ENCODE measurements at regions not wholly inside any gene's neighbourhood (a gene's known extent, or its start where the extent isn't known, plus 50 kb on each side); places are given as distances from the start of the nearest gene placed in this dataset.
"Not testable (repeated sequence)": the region's sequence is repeated elsewhere in the genome, so short reads cannot be mapped to it uniquely, and the experiment has no call there.

- no peak for DNase-seq
Observed at GRCh38 chr7:69336976-69337375, 261.3 kb upstream of the AUTS2 start.

GRCh38 chr7:69338144-69338543, 260.1 kb upstream of the AUTS2 start:
- no peak for DNase-seq

DNA sequence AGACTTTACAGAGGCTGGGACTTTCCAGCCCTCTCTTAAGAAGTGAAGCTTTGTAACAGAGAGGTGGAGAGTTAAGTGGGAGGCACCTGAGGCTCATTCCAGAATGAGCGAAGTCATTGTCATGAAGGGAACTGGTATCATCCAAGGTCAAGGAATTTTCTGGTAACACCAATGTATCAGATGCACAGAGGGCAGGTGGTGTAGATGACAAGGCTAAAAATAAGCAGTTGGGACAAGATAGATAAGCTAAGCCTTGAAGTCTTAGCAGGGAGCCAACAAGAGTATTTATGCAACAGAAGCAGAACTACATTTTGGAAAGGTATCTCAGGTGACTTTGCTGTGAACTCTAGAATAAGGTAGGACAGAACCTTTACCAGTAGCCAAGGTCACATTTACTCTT, 257.0 kb upstream of the AUTS2 start:
- DNase-seq = no peak

DNA sequence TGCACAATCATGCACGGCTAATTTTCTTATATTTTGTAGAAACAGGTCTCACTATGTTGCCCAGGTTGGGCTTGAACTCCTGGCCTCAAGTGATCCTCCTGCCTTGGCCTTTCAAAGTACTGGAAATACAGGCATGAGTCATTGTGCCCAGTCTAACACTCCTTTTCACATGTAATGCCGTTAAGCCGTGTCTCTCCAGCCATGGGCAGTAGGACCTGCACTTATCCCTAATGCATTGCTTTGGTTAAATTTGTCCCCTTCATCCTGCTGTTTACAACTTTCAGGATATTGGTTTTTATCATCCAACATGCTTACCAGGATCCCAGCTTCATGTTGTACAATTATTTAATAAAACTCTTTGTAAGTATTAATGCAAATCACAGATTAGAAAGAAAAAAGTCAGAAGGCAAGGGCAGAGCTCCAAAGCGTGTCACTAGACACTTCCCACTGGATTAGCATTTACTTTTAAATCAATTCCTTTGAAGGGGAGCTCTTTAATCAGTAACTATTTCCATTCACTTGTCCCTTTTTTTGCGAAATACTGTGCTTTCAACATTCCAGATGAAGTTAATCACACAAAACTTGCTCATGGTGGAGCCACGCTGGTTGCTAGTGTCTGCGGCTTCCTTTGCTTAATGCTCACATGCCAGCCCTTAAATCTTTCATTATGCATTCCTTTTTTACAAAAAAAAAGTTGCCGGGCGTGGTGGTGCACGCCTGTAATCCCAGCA, 256.0 kb upstream of the AUTS2 start:
- no peak for DNase-seq

GRCh38 chr7:69349291-69349690, 249.0 kb upstream of the AUTS2 start:
- DNase-seq = no peak

- no peak for DNase-seq
Observed at GRCh38 chr7:69358163-69358821, 240.0 kb upstream of the AUTS2 start.

DNA sequence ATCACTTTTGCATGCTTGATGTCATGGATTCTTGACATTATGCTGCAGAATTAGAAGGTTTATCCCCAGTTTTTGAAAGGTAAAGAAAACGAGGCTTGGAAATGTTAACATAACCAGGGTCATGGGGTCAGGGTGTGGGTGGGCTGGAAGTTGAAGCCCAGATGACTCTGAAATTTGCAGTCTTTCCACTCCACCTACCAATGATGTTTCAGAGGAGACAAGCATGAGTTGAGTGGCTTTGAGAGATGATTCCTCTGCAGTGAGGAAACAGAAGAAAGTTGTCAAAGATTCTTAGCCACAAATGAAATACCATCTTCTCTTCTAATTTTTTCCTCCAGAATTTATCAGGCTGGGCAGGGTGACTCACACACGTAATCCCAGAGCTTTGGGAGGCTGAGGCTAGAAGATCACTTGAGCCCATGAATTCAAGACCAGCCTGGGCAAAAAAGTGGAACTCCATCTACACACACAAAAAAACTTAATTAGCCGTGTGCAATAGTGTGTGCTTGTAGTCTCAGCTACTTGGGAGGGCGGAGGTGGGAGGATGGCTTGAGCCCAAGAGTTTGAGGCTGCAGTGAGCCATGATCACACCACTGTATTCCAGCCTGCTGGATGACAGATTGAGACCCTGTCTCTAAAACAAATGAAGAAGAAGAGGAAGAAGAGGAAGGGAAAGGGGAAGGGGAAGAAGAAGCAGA, 239.1 kb upstream of the AUTS2 start:
- no peak for DNase-seq

DNA sequence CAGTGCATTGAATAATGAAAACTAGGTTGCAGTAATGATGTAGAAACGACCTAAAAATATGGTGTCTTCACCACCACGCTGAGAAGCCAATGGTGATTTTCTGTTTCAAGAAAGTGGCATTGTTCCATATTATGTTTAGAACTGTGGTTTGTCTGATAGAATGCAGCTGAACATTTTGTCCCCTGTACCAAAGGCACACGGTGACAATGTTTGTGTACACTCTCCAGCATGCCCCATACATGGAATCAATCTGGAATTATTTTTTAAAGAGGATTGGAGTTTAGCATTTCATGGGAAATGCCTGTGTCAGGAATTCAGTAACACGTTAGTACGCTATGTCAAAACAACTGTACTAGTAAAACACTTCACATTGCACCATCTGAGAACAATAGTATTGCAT, 237.4 kb upstream of the AUTS2 start:
- DNase-seq = no peak

GRCh38 chr7:69363136-69363535, 235.1 kb upstream of the AUTS2 start:
- no peak for DNase-seq

DNA sequence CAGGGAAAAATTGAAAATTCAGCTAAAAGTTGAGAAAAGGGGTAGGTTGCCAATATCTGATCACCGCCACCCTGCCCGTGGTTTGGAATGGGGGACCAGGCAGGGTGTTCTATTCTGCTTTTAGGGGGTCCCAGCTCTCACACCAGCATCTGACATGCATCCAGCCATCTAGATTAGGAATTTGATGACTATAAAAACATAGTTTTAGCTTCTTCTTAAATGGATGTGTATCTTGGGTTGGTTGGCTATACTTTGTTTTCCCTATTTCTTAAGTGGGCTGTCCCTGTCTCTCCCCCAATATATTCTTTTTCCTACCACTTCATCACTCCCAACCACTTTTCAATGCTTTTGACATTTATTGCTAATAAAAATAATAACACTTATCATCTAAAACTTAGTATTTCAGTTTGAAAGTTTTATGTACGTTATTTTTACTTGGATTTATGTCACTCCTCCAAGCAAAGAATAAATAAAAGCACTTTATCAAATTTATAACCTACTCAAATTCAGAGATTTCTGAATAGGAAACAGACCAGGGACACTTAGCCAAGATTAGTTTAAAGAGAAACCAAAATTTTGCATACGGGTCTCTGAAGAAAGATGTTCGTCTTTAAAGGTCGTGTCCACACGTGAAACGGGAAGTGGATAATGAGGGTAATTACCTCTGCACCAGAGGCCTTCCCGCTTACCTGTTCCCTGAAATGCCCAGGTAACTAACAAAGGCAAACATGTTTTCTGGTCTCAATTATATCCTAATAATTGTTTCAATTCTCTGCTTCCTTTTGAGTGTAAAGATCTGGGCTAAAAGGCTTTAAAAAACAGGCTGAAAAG, 233.2 kb upstream of the AUTS2 start:
- DNase-seq = no peak

GRCh38 chr7:69365651-69366192, 232.6 kb upstream of the AUTS2 start:
- no peak for DNase-seq

DNA sequence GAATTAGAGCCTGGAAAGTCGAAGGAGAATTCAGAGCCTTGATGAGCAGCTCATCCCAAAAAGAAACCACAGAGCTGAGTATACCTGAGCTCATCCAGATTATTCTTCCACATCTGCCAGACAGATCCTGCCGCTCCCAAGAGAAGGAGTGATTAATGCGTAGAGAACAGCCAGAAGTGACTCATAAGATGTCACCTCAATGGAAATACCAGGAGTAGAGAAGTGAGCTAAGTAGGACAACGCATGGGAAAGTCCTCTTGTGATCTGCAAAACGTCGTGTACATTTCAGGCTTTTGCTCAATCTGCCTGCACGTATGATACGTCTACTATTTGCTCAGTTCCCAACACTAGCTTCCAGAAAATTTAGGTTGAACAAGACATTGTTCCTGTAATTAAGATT, 230.5 kb upstream of the AUTS2 start:
- DNase-seq = no peak

- DNase-seq = no peak
Observed at GRCh38 chr7:69373171-69374043, 224.9 kb upstream of the AUTS2 start.

DNA sequence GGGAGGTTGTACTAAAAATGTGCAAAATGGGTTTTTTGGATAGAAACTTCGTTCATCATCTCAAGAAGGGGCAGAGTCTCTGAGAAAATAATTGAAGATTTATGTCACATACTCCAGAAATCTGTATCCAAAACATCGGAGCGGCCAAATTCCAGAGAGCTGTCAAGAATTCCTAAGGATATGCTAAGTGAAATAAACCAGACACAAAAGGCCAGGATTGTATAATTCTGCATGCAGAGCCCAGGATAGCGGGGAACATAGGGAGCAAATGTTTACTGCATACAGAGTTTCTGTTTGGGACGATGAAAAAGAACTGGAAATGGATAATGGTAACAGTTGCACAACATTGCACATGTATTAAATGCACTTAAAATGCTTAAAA, 224.2 kb upstream of the AUTS2 start:
- no peak for DNase-seq

DNA sequence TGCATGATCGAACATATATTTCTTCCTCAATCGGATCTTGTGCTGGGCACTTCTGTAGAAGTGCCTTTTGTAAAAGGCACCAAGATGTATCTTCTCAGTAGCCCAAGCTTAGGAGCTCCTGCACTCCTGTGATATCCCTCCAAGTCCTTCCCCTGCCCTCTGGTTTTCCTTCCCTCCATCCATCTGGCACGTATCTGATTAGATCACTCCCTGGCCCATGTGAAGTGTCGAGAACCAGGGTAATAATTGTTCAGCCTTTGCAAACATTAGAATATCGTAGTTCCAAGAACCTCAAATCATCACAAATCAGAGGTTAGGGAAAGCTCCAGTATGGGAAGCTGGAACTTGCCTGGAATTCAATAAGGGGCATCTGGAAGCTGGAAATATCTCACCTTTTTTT, 221.1 kb upstream of the AUTS2 start:
- DNase-seq = no peak

DNA sequence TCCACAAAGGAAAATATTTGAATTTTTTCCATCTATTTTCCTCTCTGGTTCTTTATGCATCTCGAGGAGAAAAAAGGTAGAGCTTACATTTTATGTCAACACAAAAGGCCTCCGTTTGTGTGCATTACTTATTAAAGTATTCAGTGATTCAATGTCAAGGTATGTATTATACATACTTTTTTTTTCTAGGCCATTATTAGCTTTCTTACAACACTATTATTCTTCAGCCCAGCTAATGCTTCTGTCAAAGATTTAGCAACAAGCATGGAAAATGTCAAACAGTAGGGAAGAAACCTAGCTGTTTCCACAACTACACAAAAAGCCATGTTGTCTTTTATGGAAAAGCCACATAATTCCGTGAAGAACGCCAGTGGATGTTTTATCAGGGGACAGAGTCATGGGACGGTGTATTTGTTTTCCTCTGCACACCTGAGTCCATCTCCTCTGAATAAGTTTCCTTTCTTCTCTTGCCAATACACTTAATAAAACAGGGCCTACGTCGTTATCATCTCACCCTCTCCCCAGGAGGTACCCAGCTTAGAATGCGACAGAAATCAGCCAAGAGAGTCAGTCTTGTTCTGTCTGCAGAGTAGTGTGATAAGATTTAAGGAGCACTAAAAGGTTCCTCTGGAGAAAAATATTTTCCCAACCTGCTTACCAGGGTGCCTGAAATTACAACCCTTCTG, 209.7 kb upstream of the AUTS2 start:
- no peak for DNase-seq

DNA sequence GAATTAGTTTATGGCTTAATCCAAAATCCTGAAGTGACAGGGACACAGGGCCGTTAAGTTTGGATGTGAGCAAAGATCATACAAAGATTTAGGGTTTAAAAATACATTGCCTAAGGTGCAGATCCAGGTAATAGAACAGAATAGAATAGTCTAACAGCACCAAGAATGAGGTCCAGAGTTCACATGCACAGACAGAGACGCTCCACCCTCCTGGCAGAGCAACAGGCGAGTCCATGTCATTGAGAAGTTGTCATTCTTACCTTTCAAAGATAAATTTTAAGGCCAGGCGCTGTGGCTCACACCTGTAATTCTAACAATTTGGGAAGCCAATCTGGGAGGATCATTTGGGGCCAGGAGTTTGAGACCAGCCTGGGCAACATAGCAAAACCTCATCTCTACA, 209.1 kb upstream of the AUTS2 start:
- no peak for DNase-seq

- DNase-seq = not testable (repeated sequence)
Observed at GRCh38 chr7:69393912-69394311, 204.4 kb upstream of the AUTS2 start.

- no peak for DNase-seq
Observed at GRCh38 chr7:69395061-69395714, 203.1 kb upstream of the AUTS2 start.

GRCh38 chr7:69398986-69399385, 199.3 kb upstream of the AUTS2 start:
- DNase-seq = no peak

- DNase-seq = no peak
Observed at GRCh38 chr7:69399401-69399800, 198.9 kb upstream of the AUTS2 start.

All from activated CD4-positive, alpha-beta T cell treated with anti-CD3 and anti-CD28 coated beads, Interleukin-2, amount 50 U/mL, for 16 hours (primary cell).